GM12891 (cell line): ENCODE measurements at regions not wholly inside any gene's neighbourhood (a gene's known extent, or its start where the extent isn't known, plus 50 kb on each side); places are given as distances from the start of the nearest gene placed in this dataset.

Experiments used
- DNase-seq: peaks from one replicate; pipeline ENCODE4 v3.0.0; 2011; ENCODE audit warnings: low spot score; ENCODE audit not compliant: insufficient read length
- FAIRE-seq: peaks from 2 replicates; lab custom pipeline; 2011; peaks lifted over from hg19 to GRCh38; lab: Jason Lieb, UNC
- PAX5 ChIP-seq: IDR thresholded peaks from 2 replicates; pipeline ENCODE4 v1.6.1; 2011; ENCODE audit warnings: low read length, moderate library complexity, mild to moderate bottlenecking; ENCODE audit not compliant: insufficient read depth, severe bottlenecking
- POLR2A ChIP-seq: IDR thresholded peaks from 2 replicates; pipeline ENCODE4 v1.6.1; 2011; ENCODE audit warnings: low read depth, low read length, control low read depth
- POLR2AphosphoS5 ChIP-seq: IDR thresholded peaks from 2 replicates; pipeline ENCODE4 v1.6.1; 2011; ENCODE audit warnings: low read depth, low read length, control low read depth
- POU2F2 ChIP-seq: IDR thresholded peaks from 2 replicates; pipeline ENCODE4 v1.6.1; 2011; ENCODE audit warnings: low read depth, mild to moderate bottlenecking, control low read depth, low read length, moderate library complexity
- SPI1 ChIP-seq: IDR thresholded peaks from 2 replicates; pipeline ENCODE4 v1.6.1; 2011; ENCODE audit warnings: low read depth, low read length, control low read depth
- TAF1 ChIP-seq: IDR thresholded peaks from 2 replicates; pipeline ENCODE4 v1.6.1; 2011; ENCODE audit warnings: low read depth, low read length, control low read depth

DNA sequence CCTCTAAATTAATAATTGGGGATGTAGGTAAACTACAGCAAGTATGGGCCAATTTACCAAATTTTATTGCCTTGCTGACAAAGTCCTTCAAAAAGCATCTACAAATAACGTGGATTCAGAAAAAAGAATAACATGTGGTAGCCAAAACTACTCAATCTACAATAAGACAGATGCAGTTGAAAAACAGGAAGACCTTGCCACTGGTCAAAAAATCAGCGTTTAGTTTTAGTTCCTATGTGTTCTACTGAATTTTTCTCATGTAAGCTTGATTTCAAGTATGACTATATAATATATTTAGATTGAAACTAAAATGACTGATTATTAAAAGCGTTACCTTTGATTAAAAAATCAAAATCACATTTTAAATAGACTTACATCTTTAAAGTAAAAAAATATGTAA is 1317.6 kb downstream of the PCDH9 start:
- FAIRE-seq: no peak
- TF ChIP-seq POLR2AphosphoS5 (no peak), POU2F2 (no peak), PAX5 (no peak), SPI1 (no peak), POLR2A (no peak), TAF1 (no peak)
- no peak for DNase-seq

DNA sequence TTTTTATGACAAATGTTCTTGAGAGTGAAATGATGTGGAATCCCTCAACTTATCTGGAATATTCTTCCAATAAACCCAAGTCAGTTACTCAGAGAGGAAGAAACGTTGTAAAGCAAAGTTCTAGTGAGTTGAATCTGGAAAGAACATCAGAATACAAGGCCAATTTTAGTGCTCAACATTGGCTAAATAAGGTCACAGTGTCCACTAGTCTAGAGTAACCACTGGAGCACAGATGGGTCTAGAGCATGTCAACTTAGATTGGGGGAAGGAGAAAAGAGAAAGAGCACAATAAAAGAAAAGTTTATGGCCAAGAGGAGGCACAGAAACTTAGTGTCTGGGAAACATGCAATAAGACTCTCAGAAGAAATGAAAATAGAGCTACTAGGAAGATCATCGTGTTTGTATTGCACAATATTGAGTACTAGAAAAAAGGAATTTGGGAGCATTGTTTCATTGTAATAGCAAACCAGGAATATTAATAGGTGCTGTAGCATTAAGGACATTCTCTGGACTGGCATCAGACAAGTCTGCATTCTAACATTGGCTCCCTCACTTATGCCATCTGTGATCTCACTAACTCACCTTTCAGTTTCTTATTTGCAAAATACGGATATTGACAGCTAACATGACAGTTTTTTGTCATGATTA is 1318.5 kb downstream of the PCDH9 start:
- no peak for FAIRE-seq
- TF ChIP-seq POLR2A (no peak), SPI1 (no peak), TAF1 (no peak), POLR2AphosphoS5 (no peak), PAX5 (no peak), POU2F2 (no peak)
- DNase-seq: no peak

DNA sequence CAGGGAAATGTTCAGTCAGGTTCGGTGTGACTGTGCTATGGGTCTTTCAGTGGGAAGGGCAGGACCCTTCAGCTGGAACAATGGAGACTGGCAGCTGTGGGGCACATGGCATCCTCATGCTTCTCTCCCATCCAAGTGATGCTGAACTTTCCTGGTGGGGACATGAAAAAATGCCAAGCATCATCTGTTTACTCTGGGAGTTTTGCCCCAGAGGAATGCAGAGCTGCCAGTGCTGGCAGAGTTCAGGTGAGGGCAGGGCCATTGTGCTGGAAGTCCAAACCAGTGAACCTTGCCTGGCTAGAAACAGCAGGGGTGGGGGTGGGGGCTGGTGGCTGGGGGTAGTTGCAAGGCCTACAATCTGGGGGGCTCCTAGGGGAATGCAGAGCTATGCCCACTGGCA is 1320.6 kb downstream of the PCDH9 start:
- no peak for TF ChIP-seq POLR2A
- no peak for TF ChIP-seq PAX5
- no peak for TF ChIP-seq POLR2AphosphoS5
- no peak for TF ChIP-seq POU2F2
- TF ChIP-seq TAF1: no peak
- TF ChIP-seq SPI1: no peak
- FAIRE-seq (no peak), DNase-seq (no peak)

DNA sequence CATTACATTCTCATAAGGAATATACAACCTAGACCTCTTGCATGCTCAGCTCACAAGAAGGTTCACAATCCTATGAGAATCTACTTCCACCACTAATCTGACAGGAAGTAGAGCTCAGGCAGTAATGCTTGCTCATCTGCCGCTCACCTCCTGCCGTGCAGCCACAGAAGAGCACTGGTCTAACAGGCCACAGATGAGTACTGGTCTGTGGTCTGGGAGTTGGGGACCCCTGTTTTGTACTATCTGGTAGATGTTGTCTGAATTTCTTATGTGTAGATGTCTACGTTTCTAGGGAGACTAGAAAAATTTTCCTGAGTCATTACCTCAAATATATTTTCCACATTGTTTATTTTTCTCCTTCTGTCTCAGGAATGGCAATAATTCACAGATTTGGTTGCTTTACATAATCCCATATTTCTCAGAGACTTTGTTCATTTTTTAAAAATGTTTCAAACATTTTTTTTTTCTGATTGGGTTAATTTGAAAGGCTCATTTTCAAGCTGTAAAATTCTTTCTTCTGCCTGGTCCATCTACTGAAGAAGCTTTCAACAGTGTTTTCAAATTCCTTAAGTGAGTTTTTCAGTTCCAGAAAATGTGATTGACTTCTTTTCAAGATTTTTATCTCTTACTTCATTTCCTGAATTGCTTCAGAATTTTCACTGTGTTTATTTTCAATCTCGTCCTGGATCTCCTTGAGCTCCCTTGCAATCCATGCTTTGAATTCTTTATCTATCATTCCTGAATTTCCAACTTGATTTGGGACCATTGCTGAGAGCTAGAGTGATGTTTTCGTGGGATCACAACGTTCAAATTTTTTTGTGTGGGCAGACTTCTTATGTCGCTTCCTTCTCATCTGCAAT is 1322.2 kb downstream of the PCDH9 start:
- no peak for DNase-seq
- FAIRE-seq: no peak
- TF ChIP-seq PAX5 (no peak), POLR2A (no peak), POU2F2 (no peak), POLR2AphosphoS5 (no peak), TAF1 (no peak), SPI1 (no peak)

DNA sequence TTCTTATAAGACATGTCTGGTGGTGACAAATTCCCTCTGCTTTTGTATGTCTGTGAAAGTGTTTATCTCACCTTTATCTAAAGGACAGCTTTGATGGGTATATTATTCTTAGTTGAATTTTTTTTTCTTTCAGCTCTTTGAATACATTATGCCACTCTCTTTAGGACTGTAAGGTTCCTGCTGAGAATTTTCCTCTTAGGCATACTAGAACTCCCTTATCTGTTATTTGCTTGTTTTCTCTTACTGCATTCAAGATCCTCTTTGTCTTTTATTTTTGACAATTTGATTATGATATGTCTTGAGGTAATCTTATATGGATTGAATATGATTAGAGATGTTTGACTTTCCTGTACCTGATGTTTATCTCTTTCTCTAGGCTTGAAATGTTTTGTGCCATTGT is 1328.4 kb downstream of the PCDH9 start:
- no peak for TF ChIP-seq POLR2A
- no peak for TF ChIP-seq PAX5
- TF ChIP-seq POU2F2: no peak
- no peak for TF ChIP-seq TAF1
- TF ChIP-seq POLR2AphosphoS5: no peak
- TF ChIP-seq SPI1: no peak
- FAIRE-seq: no peak
- no peak for DNase-seq

DNA sequence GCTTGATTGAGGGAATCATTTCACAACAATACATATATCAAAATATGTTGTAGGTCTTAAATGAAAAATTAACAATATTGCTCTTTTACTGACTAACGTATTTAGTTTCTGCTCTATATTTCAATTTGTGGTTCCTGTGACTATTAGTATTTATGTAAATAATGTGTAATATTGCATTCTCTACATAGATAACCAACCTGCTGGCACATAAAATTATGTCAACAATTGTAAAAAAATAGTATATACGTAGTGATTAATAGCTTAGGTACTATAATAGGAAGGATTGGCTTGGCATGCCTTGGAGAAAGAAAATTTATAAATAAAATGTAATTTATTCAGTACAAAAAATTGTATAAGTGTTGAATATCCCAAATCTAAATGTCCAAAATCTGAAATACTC is 1336.1 kb downstream of the PCDH9 start:
- TF ChIP-seq POLR2AphosphoS5: no peak
- no peak for TF ChIP-seq PAX5
- no peak for TF ChIP-seq POU2F2
- no peak for TF ChIP-seq POLR2A
- TF ChIP-seq SPI1: no peak
- no peak for TF ChIP-seq TAF1
- no peak for DNase-seq
- no peak for FAIRE-seq

DNA sequence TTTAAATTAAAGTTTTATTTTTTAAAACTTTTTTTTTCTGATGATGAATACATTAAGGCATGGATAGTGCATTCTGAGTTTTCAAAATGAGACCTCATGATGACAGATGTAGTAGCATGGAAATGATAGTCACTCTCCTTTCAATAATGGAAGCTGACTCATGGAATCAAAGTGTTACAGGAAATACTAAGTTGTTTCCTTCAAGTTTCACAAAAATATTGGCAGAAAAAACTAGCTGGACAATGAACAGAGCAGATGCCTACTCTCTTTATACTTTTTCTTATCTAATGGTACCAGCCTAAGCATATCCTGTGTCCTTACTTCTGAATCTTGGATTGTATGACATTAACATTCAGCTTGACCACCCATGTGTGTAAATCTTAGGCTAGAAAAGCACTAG is 1337.3 kb downstream of the PCDH9 start:
- TF ChIP-seq POLR2A (no peak), POU2F2 (no peak), POLR2AphosphoS5 (no peak), TAF1 (no peak), PAX5 (no peak), SPI1 (no peak)
- DNase-seq (no peak), FAIRE-seq (no peak)

DNA sequence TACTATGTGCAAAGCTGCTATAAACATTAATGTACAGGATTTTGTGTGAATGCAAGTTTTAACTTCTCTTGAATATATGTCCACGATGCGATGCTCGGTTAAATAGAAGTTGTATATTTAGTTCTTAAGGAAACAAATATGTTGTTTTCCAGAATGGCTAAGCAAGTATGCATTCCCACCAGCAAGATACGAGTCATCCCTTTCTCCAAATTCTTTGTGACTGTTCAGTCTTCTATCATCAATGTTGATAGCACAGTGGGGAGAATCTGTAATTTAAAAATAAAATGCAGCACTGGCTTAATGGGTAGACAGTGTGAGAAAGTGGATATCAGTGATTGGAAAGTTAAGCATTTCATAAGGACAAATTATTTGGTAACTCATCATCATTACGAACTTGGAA is 1340.8 kb downstream of the PCDH9 start:
- no peak for TF ChIP-seq SPI1
- no peak for TF ChIP-seq PAX5
- no peak for TF ChIP-seq POLR2A
- no peak for TF ChIP-seq POLR2AphosphoS5
- no peak for TF ChIP-seq POU2F2
- TF ChIP-seq TAF1: no peak
- DNase-seq (no peak), FAIRE-seq (no peak)

DNA sequence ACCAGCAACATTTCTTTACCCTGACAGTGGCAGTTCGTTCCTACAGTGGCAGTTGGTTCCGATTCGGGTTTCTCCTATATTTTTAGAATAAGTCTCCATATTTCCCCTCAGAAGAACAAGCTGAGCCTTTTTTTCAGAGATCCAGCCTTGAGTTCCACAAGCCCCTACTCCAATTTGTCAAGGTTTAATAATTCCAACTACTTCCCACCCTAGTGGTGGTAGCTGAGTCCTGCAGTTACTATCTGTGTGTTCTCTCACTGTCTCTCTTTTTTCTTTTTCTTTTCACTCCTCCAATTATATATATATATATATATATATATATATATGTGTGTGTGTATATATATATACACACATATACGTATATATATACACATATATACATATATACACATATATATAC is 1347.3 kb downstream of the PCDH9 start:
- FAIRE-seq (no peak), DNase-seq (no peak)
- TF ChIP-seq SPI1 (no peak), POLR2AphosphoS5 (no peak), TAF1 (no peak), POU2F2 (no peak), POLR2A (no peak), PAX5 (no peak)
